Endothelial cell of umbilical vein (primary cell): ENCODE measurements at regions not wholly inside any gene's neighbourhood (a gene's known extent, or its start where the extent isn't known, plus 50 kb on each side); places are given as distances from the start of the nearest gene placed in this dataset.

ENCODE experiments used
- BruUV-seq: library from RNA; stranded (reverse); fragments of 400-500 nt; replicated peaks from 2 replicates; lab custom pipeline; 2021; lab: Mats Ljungman, UMichigan
- CTCF ChIA-PET: fragments of 300-600, 350-600 bp; sonication (Branson Sonifier 250); formaldehyde crosslinking; loops from one replicate; lab custom pipeline; 2021; ENCODE audit warnings: antibody characterized with exemption, inconsistent platforms; lab: Charles Lee
- POLR2A ChIA-PET: fragments of 300-600, 350-600 bp; sonication (Branson Sonifier 250); formaldehyde crosslinking; loops from one replicate; lab custom pipeline; 2021; ENCODE audit warnings: antibody characterized with exemption, inconsistent platforms; lab: Charles Lee
- DNase-seq: peaks from one replicate; pipeline ENCODE4 v3.0.0-alpha.2; 2011; ENCODE audit warnings: low read depth, low spot score
- FAIRE-seq: peaks from 2 replicates; lab custom pipeline; 2011; peaks lifted over from hg19 to GRCh38; lab: Jason Lieb, UNC
- H2AFZ ChIP-seq: 2 replicates; pipeline ENCODE4 v1.6.0; 2012; ENCODE audit warnings: low read depth, low read length, control low read depth, inconsistent platforms
- H3K27ac ChIP-seq: 2 replicates; pipeline ENCODE4 v1.5.1; 2011; ENCODE audit warnings: low read depth, mild to moderate bottlenecking, control low read depth, low read length, moderate library complexity; ENCODE audit not compliant: insufficient read depth
- H3K27me3 ChIP-seq, 2 experiments: 2 replicates each; pipeline versions ENCODE4 v1.6.0 to v1.6.1; 2011; ENCODE audit warnings: low read length in 2 of 2, mixed read lengths in 1 of 2; ENCODE audit not compliant: control insufficient read depth in 2 of 2, insufficient read depth in 2 of 2
- H3K36me3 ChIP-seq, 2 experiments: 2 replicates in 1 of 2; 3 replicates in 1 of 2; pipeline ENCODE4 v1.5.1; 2011; ENCODE audit warnings: low read length in 2 of 2, mild to moderate bottlenecking in 1 of 2, moderate library complexity in 1 of 2; ENCODE audit not compliant: control insufficient read depth in 2 of 2, insufficient read depth in 2 of 2; ENCODE audit errors: extremely low read depth in 1 of 2
- H3K4me1 ChIP-seq: 3 replicates; pipeline ENCODE4 v1.5.1; 2011; ENCODE audit warnings: mild to moderate bottlenecking, low read length; ENCODE audit not compliant: control insufficient read depth, insufficient read depth; ENCODE audit errors: extremely low read depth
- H3K4me2 ChIP-seq: 2 replicates; pipeline ENCODE4 v1.6.1; 2011; ENCODE audit warnings: low read length, control low read depth, mixed read lengths; ENCODE audit not compliant: insufficient read depth
- H3K4me3 ChIP-seq, 3 experiments: fragments of 200-600 bp in 1 of 3; sonication (generic), shearing (Covaris generic) in 1 of 3; replicated peaks in 1 of 3; 2 replicates each; pipeline ENCODE4 v1.5.1; 2011 to 2016; ENCODE audit warnings: control low read depth in 3 of 3, low read length in 3 of 3, mild to moderate bottlenecking in 2 of 3, inconsistent platforms in 1 of 3, low read depth in 1 of 3, moderate library complexity in 1 of 3; ENCODE audit not compliant: insufficient read depth in 1 of 3
- H3K79me2 ChIP-seq: 2 replicates; pipeline ENCODE4 v1.6.0; 2012; ENCODE audit warnings: low read length, inconsistent platforms; ENCODE audit not compliant: control insufficient read depth, insufficient read depth
- H3K9ac ChIP-seq: replicated peaks from 2 replicates; pipeline ENCODE3; 2011; ENCODE audit warnings: low read length, control low read depth; ENCODE audit not compliant: insufficient read depth; ENCODE audit errors: extremely low read depth
- H3K9me1 ChIP-seq: replicated peaks from 3 replicates; pipeline ENCODE4 v1.6.0; 2011; ENCODE audit warnings: mild to moderate bottlenecking, low read length; ENCODE audit not compliant: control insufficient read depth, insufficient read depth; ENCODE audit errors: extremely low read depth
- H3K9me3 ChIP-seq: replicated peaks from 2 replicates; pipeline ENCODE4 v1.5.1; 2012; ENCODE audit warnings: low read length, inconsistent platforms; ENCODE audit not compliant: control insufficient read depth, insufficient read depth
- H4K20me1 ChIP-seq: replicated peaks from 2 replicates; pipeline ENCODE3; 2011; ENCODE audit warnings: mild to moderate bottlenecking, low read length; ENCODE audit not compliant: control insufficient read depth, insufficient read depth; ENCODE audit errors: extremely low read depth
- EZH2 ChIP-seq: IDR thresholded peaks from 2 replicates; pipeline ENCODE4 v1.6.1; 2012; ENCODE audit warnings: borderline replicate concordance, low read depth, mild to moderate bottlenecking, moderate library complexity, low read length, inconsistent platforms; ENCODE audit not compliant: severe bottlenecking
- FOS ChIP-seq: IDR thresholded peaks from 2 replicates; pipeline ENCODE4 v1.6.1; 2011; ENCODE audit warnings: mild to moderate bottlenecking, low read length, moderate library complexity, borderline replicate concordance; ENCODE audit not compliant: insufficient read depth
- GATA2 ChIP-seq: IDR thresholded peaks from 2 replicates; pipeline ENCODE4 v1.7.0; 2011; ENCODE audit warnings: low read depth, mild to moderate bottlenecking, moderate library complexity, mixed read lengths, low read length; ENCODE audit not compliant: insufficient read length, insufficient read depth
- JUN ChIP-seq: IDR thresholded peaks from 2 replicates; pipeline ENCODE4 v1.6.1; 2011; ENCODE audit warnings: borderline replicate concordance, low read depth; ENCODE audit not compliant: insufficient read length, insufficient read depth
- MAX ChIP-seq: IDR thresholded peaks from 2 replicates; pipeline ENCODE4 v1.6.1; 2011; ENCODE audit not compliant: insufficient read depth, insufficient read length
- MYC ChIP-seq: IDR thresholded peaks from one replicate; pipeline ENCODE4 v1.6.1; 2011; ENCODE audit warnings: mild to moderate bottlenecking, low read depth, low read length
- POLR2A ChIP-seq: IDR thresholded peaks from 2 replicates; pipeline ENCODE4 v1.6.1; 2012; ENCODE audit warnings: low read depth, mild to moderate bottlenecking, control low read depth, low read length
- POLR2AphosphoS5 ChIP-seq: IDR thresholded peaks from 2 replicates; pipeline ENCODE4 v1.6.1; 2012; ENCODE audit warnings: low read depth, mild to moderate bottlenecking, control low read depth, low read length, moderate library complexity; ENCODE audit not compliant: insufficient read depth
- dilution Hi-C: fragments of 300-500 bp; cut with MboI; formaldehyde crosslinking; loops from one replicate; pipeline ENCODE4 v1.15.0; 2019; ENCODE audit warnings: low sequenced_read_pairs; ENCODE audit not compliant: extremely low pct_ligation_motif_present
- intact Hi-C: fragments of 100-400 bp; cut with micrococcal nuclease; formaldehyde crosslinking; loops from one replicate; pipeline ENCODE4 v1.10.0; 2022
- TF ChIP-seq, protein P1 (sequence below), 2 donors: IDR thresholded peaks; 1 replicate in 1 of 2; 2 replicates in 1 of 2; pipeline ENCODE4 v1.5.1; 2011; ENCODE audit warnings: low read length in 2 of 2, mild to moderate bottlenecking in 2 of 2, moderate library complexity in 2 of 2, control low read depth in 1 of 2, inconsistent platforms in 1 of 2, low read depth in 1 of 2; ENCODE audit not compliant: insufficient read depth in 1 of 2; ENCODE audit errors: extremely low read depth in 1 of 2

GRCh38 chr1:65729259-65729658 lies 63.4 kb upstream of the PDE4B start:
- H3K27ac ChIP-seq, result no peak overlapping the region
- no peak overlapping the region for H3K9ac ChIP-seq
- intact Hi-C loops (no loop called here), dilution Hi-C loops (no loop called here)
- no TSS peak for BruUV-seq
- H3K9me3 ChIP-seq, result no peaks in the 10 kb centered on the region
- POLR2A ChIA-PET, result no interaction called here
- no peaks in the 10 kb centered on the region for H3K9me1 ChIP-seq
- H3K36me3 ChIP-seq, result no peaks in the 10 kb centered on the region
- peaks cover 2 to 4% of the 10 kb centered on the region in 2 experiments for H3K27me3 ChIP-seq
- no peak overlapping the region for H2AFZ ChIP-seq
- no peak for TF ChIP-seq POLR2A
- no peak for TF ChIP-seq EZH2
- TF ChIP-seq MAX, result no peak
- no peak for TF ChIP-seq JUN
- no peak for TF ChIP-seq FOS
- no peak for TF ChIP-seq GATA2
- no peak for TF ChIP-seq POLR2AphosphoS5
- no peak for TF ChIP-seq MYC
- TF ChIP-seq, protein P1, sequence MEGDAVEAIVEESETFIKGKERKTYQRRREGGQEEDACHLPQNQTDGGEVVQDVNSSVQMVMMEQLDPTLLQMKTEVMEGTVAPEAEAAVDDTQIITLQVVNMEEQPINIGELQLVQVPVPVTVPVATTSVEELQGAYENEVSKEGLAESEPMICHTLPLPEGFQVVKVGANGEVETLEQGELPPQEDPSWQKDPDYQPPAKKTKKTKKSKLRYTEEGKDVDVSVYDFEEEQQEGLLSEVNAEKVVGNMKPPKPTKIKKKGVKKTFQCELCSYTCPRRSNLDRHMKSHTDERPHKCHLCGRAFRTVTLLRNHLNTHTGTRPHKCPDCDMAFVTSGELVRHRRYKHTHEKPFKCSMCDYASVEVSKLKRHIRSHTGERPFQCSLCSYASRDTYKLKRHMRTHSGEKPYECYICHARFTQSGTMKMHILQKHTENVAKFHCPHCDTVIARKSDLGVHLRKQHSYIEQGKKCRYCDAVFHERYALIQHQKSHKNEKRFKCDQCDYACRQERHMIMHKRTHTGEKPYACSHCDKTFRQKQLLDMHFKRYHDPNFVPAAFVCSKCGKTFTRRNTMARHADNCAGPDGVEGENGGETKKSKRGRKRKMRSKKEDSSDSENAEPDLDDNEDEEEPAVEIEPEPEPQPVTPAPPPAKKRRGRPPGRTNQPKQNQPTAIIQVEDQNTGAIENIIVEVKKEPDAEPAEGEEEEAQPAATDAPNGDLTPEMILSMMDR (IDR thresholded peaks at IDR 0.05; ENCODE audit: extremely low read depth in 1 of 2, insufficient read depth in 1 of 2, low read depth in 1 of 2, low read length in 2 of 2), result no peak
- no peaks in the 10 kb centered on the region for H3K79me2 ChIP-seq
- CTCF ChIA-PET, result no interaction called here
- no peaks in the 10 kb centered on the region for H3K4me1 ChIP-seq
- FAIRE-seq, result no peak
- no peaks in the 10 kb centered on the region for H4K20me1 ChIP-seq
- H3K4me2 ChIP-seq, result no peak overlapping the region
- no peak overlapping the region for H3K4me3 ChIP-seq
- no peak for DNase-seq
